Panc1 (cell line): ENCODE measurements at regions not wholly inside any gene's neighbourhood (a gene's known extent, or its start where the extent isn't known, plus 50 kb on each side); places are given as distances from the start of the nearest gene placed in this dataset.

Experiments
- ATAC-seq: fragments of 200-7000 bp; cut with Tn5 transposase; 2 replicates; pipeline ENCODE4 v1.9.1; 2020; ENCODE audit warnings: mild to moderate bottlenecking, moderate library complexity
- BruUV-seq: library from RNA; stranded (reverse); fragments of 400-500 nt; replicated peaks from 2 replicates; lab custom pipeline; 2021; lab: Mats Ljungman, UMichigan
- CTCF ChIA-PET: fragments of 300-600 bp; sonication (Branson Sonifier 250); formaldehyde crosslinking; loops from one replicate; lab custom pipeline; 2022; ENCODE audit warnings: antibody characterized with exemption; lab: Charles Lee
- POLR2A ChIA-PET: fragments of 300-600 bp; sonication (Branson Sonifier 250); formaldehyde crosslinking; loops from one replicate; lab custom pipeline; 2022; ENCODE audit warnings: antibody characterized with exemption; lab: Charles Lee
- DNase-seq: peaks from one replicate; pipeline ENCODE4 v3.0.0-alpha.2; 2010; ENCODE audit warnings: low read depth, low spot score
- H3K27ac ChIP-seq: 2 replicates; pipeline ENCODE4 v1.5.1; 2011; ENCODE audit warnings: mild to moderate bottlenecking, low read length, inconsistent platforms
- H3K27me3 ChIP-seq: fragments of 200-500 bp; sonication (Bioruptor generic); 2 replicates; pipeline ENCODE4 v1.6.0; 2014; ENCODE audit warnings: low read length, inconsistent platforms; ENCODE audit not compliant: control insufficient read depth, insufficient read depth
- H3K36me3 ChIP-seq: fragments of 200-500 bp; sonication (Bioruptor generic); 2 replicates; pipeline ENCODE4 v1.5.1; 2014; ENCODE audit warnings: inconsistent platforms, mild to moderate bottlenecking, low read length, moderate library complexity; ENCODE audit not compliant: control insufficient read depth, insufficient read depth
- H3K4me1 ChIP-seq: 2 replicates; pipeline ENCODE4 v1.5.1; 2011; ENCODE audit warnings: inconsistent platforms, mild to moderate bottlenecking, low read length, moderate library complexity; ENCODE audit not compliant: control insufficient read depth, insufficient read depth
- H3K4me3 ChIP-seq, 2 experiments: 2 replicates each; pipeline ENCODE4 v1.5.1; 2011 to 2012; ENCODE audit warnings: low read depth in 2 of 2, low read length in 2 of 2, mild to moderate bottlenecking in 2 of 2, inconsistent platforms in 1 of 2, moderate library complexity in 1 of 2
- H3K9me3 ChIP-seq: fragments of 200-500 bp; sonication (Bioruptor generic); 2 replicates; pipeline ENCODE4 v1.5.1; 2014; ENCODE audit warnings: low read depth, mild to moderate bottlenecking, inconsistent platforms, low read length, moderate library complexity; ENCODE audit not compliant: control insufficient read depth, insufficient read depth
- CTCF ChIP-seq: fragments of 450-650 bp; IDR thresholded peaks from 2 replicates; pipeline ENCODE4 v1.5.1; 2017; ENCODE audit warnings: mild to moderate bottlenecking
- POLR2AphosphoS5 ChIP-seq: IDR thresholded peaks from 2 replicates; pipeline ENCODE4 v1.6.1; 2012; ENCODE audit warnings: mild to moderate bottlenecking, low read depth, low read length, moderate library complexity
- REST ChIP-seq, 2 experiments: IDR thresholded peaks; 2 replicates each; pipeline ENCODE4 v1.6.1; 2011 to 2012; ENCODE audit warnings: low read depth in 2 of 2, control low read depth in 1 of 2, low read length in 1 of 2, mild to moderate bottlenecking in 1 of 2, moderate library complexity in 1 of 2; ENCODE audit not compliant: insufficient read depth in 1 of 2
- SIN3A ChIP-seq: IDR thresholded peaks from 2 replicates; pipeline ENCODE4 v1.6.1; 2012; ENCODE audit warnings: low read depth, mild to moderate bottlenecking, low read length, moderate library complexity, borderline replicate concordance; ENCODE audit not compliant: insufficient read depth
- TCF7L2 ChIP-seq: IDR thresholded peaks from 2 replicates; pipeline ENCODE4 v1.6.1; 2011; ENCODE audit warnings: mild to moderate bottlenecking, low read depth, low read length, inconsistent platforms
- in situ Hi-C: cut with HindIII; loops from 2 replicates; pipeline ENCODE4 v1.10.0; 2016; ENCODE audit warnings: low sequenced_read_pairs, low pct_unique_long_range_greater_than_20kb
- intact Hi-C: fragments of 100-400 bp; cut with micrococcal nuclease; formaldehyde crosslinking; loops from one replicate; pipeline ENCODE4 v1.10.0; 2022; ENCODE audit not compliant: unreplicated experiment

DNA sequence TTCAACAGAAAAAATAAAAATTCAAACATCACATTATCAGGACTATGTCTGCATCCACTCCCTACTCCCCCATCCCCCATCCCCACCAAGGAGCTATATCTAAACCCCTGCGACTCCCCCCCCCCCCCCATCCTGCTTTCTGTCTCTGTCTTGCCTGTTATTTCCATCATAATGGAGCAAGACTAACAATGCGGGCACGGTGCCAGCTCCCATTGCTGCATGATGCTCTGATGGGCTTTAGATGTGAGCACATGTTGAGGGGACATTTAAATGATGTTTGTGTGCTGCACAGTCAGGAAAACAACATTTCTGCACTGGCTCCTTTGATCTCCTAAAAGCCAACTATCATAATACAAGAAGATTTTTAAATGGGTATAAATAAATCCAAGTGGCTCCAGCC, 644.2 kb upstream of the SETBP1 start:
- DNase-seq (no peak), ATAC-seq (no peak)
- Histone ChIP-seq H3K4me1 (no peaks in the 10 kb centered on the region), H3K4me3 (no peak overlapping the region), H3K27ac (no peak overlapping the region), H3K36me3 (no peaks in the 10 kb centered on the region), H3K9me3 (no peaks in the 10 kb centered on the region), H3K27me3 (no peaks in the 10 kb centered on the region)
- ChIA-PET POLR2A (no interaction called here), CTCF (no interaction called here)
- TF ChIP-seq CTCF (no peak), TCF7L2 (no peak), REST (IDR thresholded peaks at IDR 0.05; ENCODE audit: insufficient read depth in 1 of 2, low read depth in 2 of 2, low read length in 1 of 2) (no peak), POLR2AphosphoS5 (no peak), SIN3A (no peak)
- intact Hi-C loops: no loop called here
- no TSS peak for BruUV-seq
- in situ Hi-C loops: no loop called here

DNA sequence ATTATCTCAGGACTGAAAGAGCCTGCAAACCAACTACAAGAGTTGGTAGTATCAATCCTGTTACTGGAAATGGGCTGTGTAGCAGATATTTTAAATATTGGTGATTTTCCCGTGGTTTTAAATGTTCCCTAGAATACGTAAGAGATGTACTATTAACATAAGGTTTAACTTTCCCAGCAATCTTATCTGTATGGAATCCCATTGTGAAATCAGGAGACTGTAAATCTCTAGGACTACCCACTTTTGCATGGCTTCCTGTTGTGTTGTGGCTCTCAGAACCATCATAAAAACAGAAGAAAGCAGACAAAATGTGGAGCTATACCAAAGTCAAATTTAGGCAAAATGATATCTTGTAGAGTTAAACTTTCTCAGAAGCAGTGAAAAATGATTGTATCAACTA, 641.5 kb upstream of the SETBP1 start:
- H3K4me3 ChIP-seq: no peak overlapping the region
- H3K9me3 ChIP-seq: no peaks in the 10 kb centered on the region
- H3K27ac ChIP-seq: no peak overlapping the region
- H3K4me1 ChIP-seq: no peaks in the 10 kb centered on the region
- CTCF ChIA-PET: no interaction called here
- no peaks in the 10 kb centered on the region for H3K27me3 ChIP-seq
- DNase-seq (no peak), ATAC-seq (no peak)
- no TSS peak for BruUV-seq
- H3K36me3 ChIP-seq: no peaks in the 10 kb centered on the region
- POLR2A ChIA-PET: no interaction called here
- no peak for TF ChIP-seq SIN3A
- no peak for TF ChIP-seq POLR2AphosphoS5
- TF ChIP-seq REST (IDR thresholded peaks at IDR 0.05; ENCODE audit: insufficient read depth in 1 of 2, low read depth in 2 of 2, low read length in 1 of 2): no peak
- no peak for TF ChIP-seq TCF7L2
- no peak for TF ChIP-seq CTCF
- in situ Hi-C loops: no loop called here
- intact Hi-C loops: no loop called here
